Liver (tissue), 8 donors: ENCODE measurements at regions not wholly inside any gene's neighbourhood (a gene's known extent, or its start where the extent isn't known, plus 50 kb on each side); places are given as distances from the start of the nearest gene placed in this dataset.

Experiments used
- DNase-seq: peaks from one replicate; pipeline ENCODE4 v3.0.0-alpha.2; 2017; ENCODE audit warnings: low spot score
- H3K27ac ChIP-seq, 2 donors: one replicate each; pipeline ENCODE4 v1.7.0; 2013; ENCODE audit warnings: inconsistent platforms in 2 of 2, low read length in 2 of 2, control low read depth in 1 of 2, low read depth in 1 of 2, mild to moderate bottlenecking in 1 of 2
- H3K27me3 ChIP-seq, 4 donors: one replicate each; pipeline versions ENCODE4 v1.6.1 to v1.7.0; 2013; ENCODE audit warnings: low read length in 3 of 4, inconsistent platforms in 1 of 4, mild to moderate bottlenecking in 1 of 4, moderate library complexity in 1 of 4; ENCODE audit not compliant: control insufficient read depth in 4 of 4, insufficient read depth in 4 of 4
- H3K36me3 ChIP-seq, 4 donors: one replicate each; pipeline versions ENCODE4 v1.6.1 to v1.7.0; 2013; ENCODE audit warnings: low read length in 3 of 4, mild to moderate bottlenecking in 3 of 4, low read depth in 1 of 4, moderate library complexity in 1 of 4; ENCODE audit not compliant: control insufficient read depth in 4 of 4, insufficient read depth in 3 of 4
- H3K4me1 ChIP-seq, 4 donors: one replicate each; pipeline versions ENCODE4 v1.6.1 to v1.7.0; 2013; ENCODE audit warnings: low read length in 3 of 4, mild to moderate bottlenecking in 3 of 4, moderate library complexity in 1 of 4; ENCODE audit not compliant: control insufficient read depth in 4 of 4, insufficient read depth in 4 of 4
- H3K4me3 ChIP-seq, 3 donors: one replicate each; pipeline versions ENCODE4 v1.6.1 to v1.7.0; 2013; ENCODE audit warnings: low read length in 3 of 3, control low read depth in 1 of 3, low read depth in 1 of 3, mild to moderate bottlenecking in 1 of 3
- H3K9ac ChIP-seq, 2 donors: one replicate each; pipeline ENCODE4 v1.7.0; 2013; ENCODE audit warnings: low read length in 2 of 2, mild to moderate bottlenecking in 2 of 2, moderate library complexity in 2 of 2, control low read depth in 1 of 2, low read depth in 1 of 2
- H3K9me3 ChIP-seq, 4 donors: one replicate each; pipeline versions ENCODE4 v1.6.1 to v1.7.0; 2013; ENCODE audit warnings: low read length in 3 of 4; ENCODE audit not compliant: control insufficient read depth in 4 of 4
- EGR1 ChIP-seq, 2 donors: IDR thresholded peaks; 2 replicates each; pipeline ENCODE4 v1.6.1; 2016 to 2018; ENCODE audit warnings: antibody characterized with exemption in 2 of 2, low read depth in 2 of 2
- FOXA1 ChIP-seq: IDR thresholded peaks from 2 replicates; pipeline ENCODE4 v1.6.1; 2016; ENCODE audit warnings: antibody characterized with exemption
- GABPA ChIP-seq, 2 donors: IDR thresholded peaks in 1 of 2; conservative IDR thresholded peaks in 1 of 2; 2 replicates each; pipeline ENCODE4 v1.6.1; 2016; ENCODE audit warnings: antibody characterized with exemption in 2 of 2, mild to moderate bottlenecking in 1 of 2, moderate library complexity in 1 of 2
- HNF4A ChIP-seq, 2 donors: conservative IDR thresholded peaks; 2 replicates each; pipeline ENCODE4 v1.6.1; 2016; ENCODE audit warnings: antibody characterized with exemption in 2 of 2, mild to moderate bottlenecking in 2 of 2
- HNF4G ChIP-seq: IDR thresholded peaks from 2 replicates; pipeline ENCODE4 v1.6.1; 2016; ENCODE audit warnings: antibody characterized with exemption
- JUND ChIP-seq, 2 donors: IDR thresholded peaks; 2 replicates each; pipeline ENCODE4 v1.6.1; 2016; ENCODE audit warnings: antibody characterized with exemption in 2 of 2
- NR2F2 ChIP-seq: IDR thresholded peaks from 2 replicates; pipeline ENCODE4 v1.6.1; 2016; ENCODE audit warnings: antibody characterized with exemption
- RAD21 ChIP-seq, 2 donors: IDR thresholded peaks; 2 replicates each; pipeline ENCODE4 v1.6.1; 2016; ENCODE audit warnings: antibody characterized with exemption in 2 of 2, mild to moderate bottlenecking in 2 of 2
- RXRA ChIP-seq, 2 donors: IDR thresholded peaks; 2 replicates each; pipeline ENCODE4 v1.6.1; 2017 to 2018; ENCODE audit warnings: antibody characterized with exemption in 2 of 2, mild to moderate bottlenecking in 1 of 2
- SP1 ChIP-seq: IDR thresholded peaks from 2 replicates; pipeline ENCODE4 v1.6.1; 2018; ENCODE audit warnings: antibody characterized with exemption, mild to moderate bottlenecking
- TAF1 ChIP-seq: conservative IDR thresholded peaks from 2 replicates; pipeline ENCODE4 v1.6.1; 2016; ENCODE audit warnings: antibody characterized with exemption, mild to moderate bottlenecking
- YY1 ChIP-seq: IDR thresholded peaks from 2 replicates; pipeline ENCODE4 v1.6.1; 2016; ENCODE audit warnings: antibody characterized with exemption, mild to moderate bottlenecking
- WGBS: extraction: QIAGEN DNeasy Blood & Tissue Kit; methylation state at CpG from one replicate; pipeline ENCODE4 v1.1.7; 2013; 5-methylcytosine and 5-hydroxymethylcytosine counted together
- TF ChIP-seq, protein P1 (sequence below): IDR thresholded peaks from 2 replicates; pipeline ENCODE4 v1.6.1; 2016; ENCODE audit warnings: antibody characterized with exemption, mild to moderate bottlenecking
- TF ChIP-seq, protein P2 (sequence below): IDR thresholded peaks from 2 replicates; pipeline ENCODE4 v1.6.1; 2016; ENCODE audit warnings: antibody characterized with exemption
- TF ChIP-seq, protein P3 (sequence below): fragments of 150-350 bp; IDR thresholded peaks from 2 replicates; pipeline ENCODE4 v1.5.1; 2017; ENCODE audit warnings: improper control_type of control experiment, low read depth, low read length; ENCODE audit not compliant: missing input control
- TF ChIP-seq, protein P4 (sequence below): IDR thresholded peaks from 2 replicates; pipeline ENCODE4 v1.6.1; 2016; ENCODE audit warnings: antibody characterized with exemption
- TF ChIP-seq, protein P5 (sequence below): IDR thresholded peaks from 2 replicates; pipeline ENCODE4 v1.6.1; 2016; ENCODE audit warnings: antibody characterized with exemption
- donor health status: healthy.
- donor health status: healthy.
- donor health status: healthy.
- donor health status: healthy.
- donor health status: healthy.

DNA sequence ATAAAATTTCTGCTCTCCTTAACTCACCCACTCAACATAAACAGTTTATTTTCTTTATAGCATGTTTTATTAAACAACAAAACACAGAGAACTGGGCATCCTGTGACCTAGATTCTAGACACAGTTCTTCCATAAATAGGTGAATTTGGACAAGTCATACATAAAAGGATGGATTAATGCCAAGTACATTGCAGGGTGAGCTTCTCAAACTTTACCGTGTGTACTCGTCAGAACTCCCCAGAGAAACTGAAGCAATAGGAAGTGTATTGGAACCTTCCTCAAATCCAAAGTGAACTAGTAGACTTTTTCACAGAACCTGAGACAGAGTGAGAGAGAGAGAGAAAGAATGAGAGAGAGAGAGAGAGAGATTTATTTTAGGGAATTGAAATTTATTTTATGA is 139.7 kb downstream of the CD47 start:
- no peaks in the 10 kb centered on the region for H3K36me3 ChIP-seq
- H3K4me1 ChIP-seq = no peaks in the 10 kb centered on the region
- DNase-seq = no peak
- H3K27me3 ChIP-seq = no peaks in the 10 kb centered on the region
- H3K4me3 ChIP-seq = no peak overlapping the region
- no peak overlapping the region for H3K9ac ChIP-seq
- no peak overlapping the region for H3K27ac ChIP-seq
- 74% methylated on average over 2 of the region's 2 CpGs for WGBS
- TF ChIP-seq RAD21 (IDR thresholded peaks at IDR 0.05) = no peak
- no peak for TF ChIP-seq GABPA (IDR thresholded peaks at IDR 0.05 in 1 of 2, conservative IDR thresholded peaks at IDR 0.05 in 1 of 2)
- TF ChIP-seq, protein P1, sequence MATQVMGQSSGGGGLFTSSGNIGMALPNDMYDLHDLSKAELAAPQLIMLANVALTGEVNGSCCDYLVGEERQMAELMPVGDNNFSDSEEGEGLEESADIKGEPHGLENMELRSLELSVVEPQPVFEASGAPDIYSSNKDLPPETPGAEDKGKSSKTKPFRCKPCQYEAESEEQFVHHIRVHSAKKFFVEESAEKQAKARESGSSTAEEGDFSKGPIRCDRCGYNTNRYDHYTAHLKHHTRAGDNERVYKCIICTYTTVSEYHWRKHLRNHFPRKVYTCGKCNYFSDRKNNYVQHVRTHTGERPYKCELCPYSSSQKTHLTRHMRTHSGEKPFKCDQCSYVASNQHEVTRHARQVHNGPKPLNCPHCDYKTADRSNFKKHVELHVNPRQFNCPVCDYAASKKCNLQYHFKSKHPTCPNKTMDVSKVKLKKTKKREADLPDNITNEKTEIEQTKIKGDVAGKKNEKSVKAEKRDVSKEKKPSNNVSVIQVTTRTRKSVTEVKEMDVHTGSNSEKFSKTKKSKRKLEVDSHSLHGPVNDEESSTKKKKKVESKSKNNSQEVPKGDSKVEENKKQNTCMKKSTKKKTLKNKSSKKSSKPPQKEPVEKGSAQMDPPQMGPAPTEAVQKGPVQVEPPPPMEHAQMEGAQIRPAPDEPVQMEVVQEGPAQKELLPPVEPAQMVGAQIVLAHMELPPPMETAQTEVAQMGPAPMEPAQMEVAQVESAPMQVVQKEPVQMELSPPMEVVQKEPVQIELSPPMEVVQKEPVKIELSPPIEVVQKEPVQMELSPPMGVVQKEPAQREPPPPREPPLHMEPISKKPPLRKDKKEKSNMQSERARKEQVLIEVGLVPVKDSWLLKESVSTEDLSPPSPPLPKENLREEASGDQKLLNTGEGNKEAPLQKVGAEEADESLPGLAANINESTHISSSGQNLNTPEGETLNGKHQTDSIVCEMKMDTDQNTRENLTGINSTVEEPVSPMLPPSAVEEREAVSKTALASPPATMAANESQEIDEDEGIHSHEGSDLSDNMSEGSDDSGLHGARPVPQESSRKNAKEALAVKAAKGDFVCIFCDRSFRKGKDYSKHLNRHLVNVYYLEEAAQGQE = no peak
- no peak for TF ChIP-seq HNF4A (conservative IDR thresholded peaks at IDR 0.05)
- no peak for TF ChIP-seq FOXA1
- no peak for TF ChIP-seq HNF4G
- TF ChIP-seq, protein P2, sequence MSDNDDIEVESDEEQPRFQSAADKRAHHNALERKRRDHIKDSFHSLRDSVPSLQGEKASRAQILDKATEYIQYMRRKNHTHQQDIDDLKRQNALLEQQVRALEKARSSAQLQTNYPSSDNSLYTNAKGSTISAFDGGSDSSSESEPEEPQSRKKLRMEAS = no peak
- TF ChIP-seq, protein P3, sequence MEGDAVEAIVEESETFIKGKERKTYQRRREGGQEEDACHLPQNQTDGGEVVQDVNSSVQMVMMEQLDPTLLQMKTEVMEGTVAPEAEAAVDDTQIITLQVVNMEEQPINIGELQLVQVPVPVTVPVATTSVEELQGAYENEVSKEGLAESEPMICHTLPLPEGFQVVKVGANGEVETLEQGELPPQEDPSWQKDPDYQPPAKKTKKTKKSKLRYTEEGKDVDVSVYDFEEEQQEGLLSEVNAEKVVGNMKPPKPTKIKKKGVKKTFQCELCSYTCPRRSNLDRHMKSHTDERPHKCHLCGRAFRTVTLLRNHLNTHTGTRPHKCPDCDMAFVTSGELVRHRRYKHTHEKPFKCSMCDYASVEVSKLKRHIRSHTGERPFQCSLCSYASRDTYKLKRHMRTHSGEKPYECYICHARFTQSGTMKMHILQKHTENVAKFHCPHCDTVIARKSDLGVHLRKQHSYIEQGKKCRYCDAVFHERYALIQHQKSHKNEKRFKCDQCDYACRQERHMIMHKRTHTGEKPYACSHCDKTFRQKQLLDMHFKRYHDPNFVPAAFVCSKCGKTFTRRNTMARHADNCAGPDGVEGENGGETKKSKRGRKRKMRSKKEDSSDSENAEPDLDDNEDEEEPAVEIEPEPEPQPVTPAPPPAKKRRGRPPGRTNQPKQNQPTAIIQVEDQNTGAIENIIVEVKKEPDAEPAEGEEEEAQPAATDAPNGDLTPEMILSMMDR = no peak
- TF ChIP-seq, protein P4, sequence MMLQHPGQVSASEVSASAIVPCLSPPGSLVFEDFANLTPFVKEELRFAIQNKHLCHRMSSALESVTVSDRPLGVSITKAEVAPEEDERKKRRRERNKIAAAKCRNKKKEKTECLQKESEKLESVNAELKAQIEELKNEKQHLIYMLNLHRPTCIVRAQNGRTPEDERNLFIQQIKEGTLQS = no peak
- no peak for TF ChIP-seq RXRA (IDR thresholded peaks at IDR 0.05)
- no peak for TF ChIP-seq NR2F2
- TF ChIP-seq TAF1 = no peak
- no peak for TF ChIP-seq YY1
- H3K9me3 ChIP-seq = no peaks in the 10 kb centered on the region

DNA sequence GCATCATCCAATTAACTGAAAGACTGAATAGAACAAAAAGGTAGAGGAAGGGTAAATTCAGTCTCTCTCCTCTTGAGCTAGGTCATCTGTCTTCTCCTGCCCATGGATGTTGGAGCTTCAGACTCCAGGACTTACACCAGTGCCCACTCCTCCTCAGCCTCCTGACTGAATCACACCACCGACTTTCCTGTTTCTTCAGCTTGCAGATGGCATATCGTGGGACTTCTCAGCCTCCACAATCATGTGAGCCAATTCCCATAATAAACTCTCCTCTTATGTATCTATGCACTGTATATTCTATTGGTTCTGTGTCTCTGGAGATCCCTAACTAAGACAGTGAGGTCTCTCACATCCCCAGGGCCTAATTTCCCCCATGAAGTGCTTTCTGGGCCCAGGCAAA is 140.4 kb downstream of the CD47 start:
- Histone ChIP-seq H3K9ac (no peak overlapping the region), H3K27ac (no peak overlapping the region), H3K4me1 (no peaks in the 10 kb centered on the region), H3K4me3 (no peak overlapping the region), H3K9me3 (no peaks in the 10 kb centered on the region), H3K27me3 (no peaks in the 10 kb centered on the region), H3K36me3 (no peaks in the 10 kb centered on the region)
- 95% methylated on average over 2 of the region's 2 CpGs for WGBS
- no peak for DNase-seq
- no peak for TF ChIP-seq HNF4G
- TF ChIP-seq, protein P3 = no peak
- TF ChIP-seq SP1 = no peak
- no peak for TF ChIP-seq RXRA (IDR thresholded peaks at IDR 0.05)
- TF ChIP-seq, protein P5, sequence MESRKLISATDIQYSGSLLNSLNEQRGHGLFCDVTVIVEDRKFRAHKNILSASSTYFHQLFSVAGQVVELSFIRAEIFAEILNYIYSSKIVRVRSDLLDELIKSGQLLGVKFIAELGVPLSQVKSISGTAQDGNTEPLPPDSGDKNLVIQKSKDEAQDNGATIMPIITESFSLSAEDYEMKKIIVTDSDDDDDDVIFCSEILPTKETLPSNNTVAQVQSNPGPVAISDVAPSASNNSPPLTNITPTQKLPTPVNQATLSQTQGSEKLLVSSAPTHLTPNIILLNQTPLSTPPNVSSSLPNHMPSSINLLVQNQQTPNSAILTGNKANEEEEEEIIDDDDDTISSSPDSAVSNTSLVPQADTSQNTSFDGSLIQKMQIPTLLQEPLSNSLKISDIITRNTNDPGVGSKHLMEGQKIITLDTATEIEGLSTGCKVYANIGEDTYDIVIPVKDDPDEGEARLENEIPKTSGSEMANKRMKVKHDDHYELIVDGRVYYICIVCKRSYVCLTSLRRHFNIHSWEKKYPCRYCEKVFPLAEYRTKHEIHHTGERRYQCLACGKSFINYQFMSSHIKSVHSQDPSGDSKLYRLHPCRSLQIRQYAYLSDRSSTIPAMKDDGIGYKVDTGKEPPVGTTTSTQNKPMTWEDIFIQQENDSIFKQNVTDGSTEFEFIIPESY = no peak
- TF ChIP-seq YY1 = no peak
- TF ChIP-seq EGR1 (IDR thresholded peaks at IDR 0.05; ENCODE audit: low read depth in 2 of 2) = no peak
- TF ChIP-seq HNF4A (conservative IDR thresholded peaks at IDR 0.05) = no peak
- no peak for TF ChIP-seq NR2F2
- TF ChIP-seq, protein P2 = no peak
- no peak for TF ChIP-seq TAF1
- TF ChIP-seq GABPA (IDR thresholded peaks at IDR 0.05 in 1 of 2, conservative IDR thresholded peaks at IDR 0.05 in 1 of 2) = no peak
- TF ChIP-seq FOXA1 = no peak
- TF ChIP-seq, protein P1 = no peak
- TF ChIP-seq JUND (IDR thresholded peaks at IDR 0.05) = no peak
